ENCODE measurements at regions not wholly inside any gene's neighbourhood (a gene's known extent, or its start where the extent isn't known, plus 50 kb on each side); places are given as distances from the start of the nearest gene placed in this dataset.

GRCh38 chr6:90435207-90435899 lies 138.7 kb upstream of the BACH2 start:
- DNase-seq (ENCODE audit: low read depth), result no peak

- no peak for DNase-seq (ENCODE audit: low read depth)
Observed at GRCh38 chr6:90434094-90434493, 137.5 kb upstream of the BACH2 start.

- no peak for DNase-seq (ENCODE audit: low read depth)
Observed at GRCh38 chr6:90432937-90433336, 136.3 kb upstream of the BACH2 start.

GRCh38 chr6:90432041-90432775 lies 135.6 kb upstream of the BACH2 start:
- no peak for DNase-seq (ENCODE audit: low read depth)

- DNase-seq (ENCODE audit: low read depth), result no peak
Observed at GRCh38 chr6:90431576-90431975, 134.9 kb upstream of the BACH2 start.

GRCh38 chr6:90429713-90430112 lies 133.1 kb upstream of the BACH2 start:
- DNase-seq (ENCODE audit: low read depth), result no peak

- DNase-seq (ENCODE audit: low read depth), result no peak
Observed at GRCh38 chr6:90428514-90428913, 131.9 kb upstream of the BACH2 start.

GRCh38 chr6:90425161-90425641 lies 128.6 kb upstream of the BACH2 start:
- no peak for DNase-seq (ENCODE audit: low read depth)

GRCh38 chr6:90424580-90424979 lies 127.9 kb upstream of the BACH2 start:
- DNase-seq (ENCODE audit: low read depth), result no peak

- no peak for DNase-seq (ENCODE audit: low read depth)
Observed at GRCh38 chr6:90421666-90422065, 125.0 kb upstream of the BACH2 start.

- DNase-seq (ENCODE audit: low read depth), result no peak
Observed at GRCh38 chr6:90420500-90420899, 123.9 kb upstream of the BACH2 start.

- no peak for DNase-seq (ENCODE audit: low read depth)
Observed at GRCh38 chr6:90417385-90417784, 120.7 kb upstream of the BACH2 start.

GRCh38 chr6:90416322-90416721 lies 119.7 kb upstream of the BACH2 start:
- no peak for DNase-seq (ENCODE audit: low read depth)

- no peak for DNase-seq (ENCODE audit: low read depth)
Observed at GRCh38 chr6:90415178-90415577, 118.5 kb upstream of the BACH2 start.

GRCh38 chr6:90414352-90414751 lies 117.7 kb upstream of the BACH2 start:
- DNase-seq (ENCODE audit: low read depth), result no peak

- peak; percentile 59 for DNase-seq (ENCODE audit: low read depth)
Observed at GRCh38 chr6:90413867-90414266, 117.2 kb upstream of the BACH2 start.

GRCh38 chr6:90413396-90413795 lies 116.8 kb upstream of the BACH2 start:
- DNase-seq (ENCODE audit: low read depth), result no peak

GRCh38 chr6:90412538-90413369 lies 116.1 kb upstream of the BACH2 start:
- DNase-seq (ENCODE audit: low read depth), result no peak

GRCh38 chr6:90411292-90411781 lies 114.7 kb upstream of the BACH2 start:
- peak; percentile 32 for DNase-seq (ENCODE audit: low read depth)

- no peak for DNase-seq (ENCODE audit: low read depth)
Observed at GRCh38 chr6:90409700-90410099, 113.1 kb upstream of the BACH2 start.

GRCh38 chr6:90406957-90407356 lies 110.3 kb upstream of the BACH2 start:
- no peak for DNase-seq (ENCODE audit: low read depth)

- DNase-seq (ENCODE audit: low read depth), result no peak
Observed at GRCh38 chr6:90406142-90406794, 109.6 kb upstream of the BACH2 start.

All from stimulated activated CD8-positive, alpha-beta memory T cell treated with anti-CD3 and anti-CD28 coated beads, Interleukin-12 subunit alpha, Interleukin-12 subunit beta, amount 100 ng/mL, for 1 hour (primary cell).